Right ventricle myocardium inferior (tissue), 1 donor: ENCODE measurements at regions not wholly inside any gene's neighbourhood (a gene's known extent, or its start where the extent isn't known, plus 50 kb on each side); places are given as distances from the start of the nearest gene placed in this dataset.

ENCODE experiments used
- ATAC-seq: fragments of 200-7000 bp; cut with Tn5 transposase; one replicate; pipeline ENCODE4 v1.9.1; 2020; ENCODE audit warnings: mild to moderate bottlenecking, moderate library complexity
- DNase-seq: peaks from one replicate; pipeline ENCODE4 v3.0.0; 2021; ENCODE audit errors: missing footprints
- intact Hi-C: fragments of 100-400 bp; cut with DNase I; formaldehyde crosslinking; loops from one replicate; pipeline ENCODE4 v1.11.0; 2022
- donor health status: DM: no; HTN: yes; CAD: no; lungs with severe emphysema.

DNA sequence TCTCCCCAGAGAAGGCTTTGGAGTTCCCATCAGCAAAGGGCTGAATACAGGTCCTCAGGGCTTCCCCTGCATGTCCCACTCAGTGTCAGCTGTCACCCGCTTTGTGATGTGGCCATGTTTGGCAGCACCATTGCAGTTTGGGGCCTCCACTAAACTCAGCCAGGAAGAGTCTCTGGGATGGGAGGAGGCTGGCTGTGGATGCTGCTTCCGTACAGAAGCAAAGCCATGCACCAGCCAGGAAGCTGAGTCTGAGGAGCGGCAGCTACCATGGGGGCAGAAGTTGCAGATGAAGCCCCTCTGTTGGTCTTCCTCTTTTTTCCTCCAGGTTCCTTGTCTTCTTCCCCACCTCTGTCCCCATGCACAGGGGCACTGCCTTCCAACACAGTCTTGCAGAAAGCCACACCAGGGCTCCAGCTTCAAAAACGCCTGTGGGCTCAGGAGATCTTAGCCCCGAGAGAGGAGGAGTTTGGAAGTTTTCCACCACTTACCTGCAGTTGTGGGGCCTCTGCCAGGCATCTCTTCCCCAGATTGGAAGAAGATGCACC is 416.8 kb downstream of the NPHP4 start:
- no peak for ATAC-seq
- DNase-seq = no peak

DNA sequence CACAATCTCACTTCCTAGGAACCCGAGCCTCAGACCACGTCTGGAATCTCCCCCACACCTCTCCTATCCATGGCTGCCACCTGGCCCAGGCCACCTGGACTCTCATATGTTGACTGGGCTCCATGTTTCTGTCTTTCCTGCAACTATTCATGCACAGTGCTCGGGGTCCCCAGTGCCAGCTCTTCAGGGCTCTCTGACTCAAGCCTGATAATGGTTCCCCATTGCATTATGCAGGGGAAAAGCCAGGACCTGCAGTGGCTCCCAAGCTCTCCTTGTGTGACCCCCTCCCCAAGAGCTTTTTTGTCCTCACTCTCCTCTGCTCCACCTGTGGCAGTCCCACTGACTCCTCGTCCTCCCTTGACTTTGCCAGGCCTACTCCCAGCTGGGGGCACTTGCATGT is 417.6 kb downstream of the NPHP4 start:
- intact Hi-C loops = no loop called here
- DNase-seq (no peak), ATAC-seq (no peak)

More for the DNA sequence above, 416.8 kb downstream of the NPHP4 start:
- intact Hi-C loops = no loop called here

- DNase-seq (no peak), ATAC-seq (no peak)
- intact Hi-C loops = no loop called here
These were observed 419.4 kb downstream of the NPHP4 start for GRCh38 chr1:5572794-5573193.

- DNase-seq (no peak), ATAC-seq (no peak)
- intact Hi-C loops = no loop called here
These were observed 420.3 kb downstream of the NPHP4 start for GRCh38 chr1:5571861-5572401.

- intact Hi-C loops = no loop called here
- ATAC-seq (no peak), DNase-seq (no peak)
These were observed 420.8 kb downstream of the NPHP4 start for GRCh38 chr1:5571438-5571837.

- no peak for DNase-seq
- intact Hi-C loops = no loop called here
- no peak for ATAC-seq
These were observed 421.3 kb downstream of the NPHP4 start for GRCh38 chr1:5570931-5571330.

DNA sequence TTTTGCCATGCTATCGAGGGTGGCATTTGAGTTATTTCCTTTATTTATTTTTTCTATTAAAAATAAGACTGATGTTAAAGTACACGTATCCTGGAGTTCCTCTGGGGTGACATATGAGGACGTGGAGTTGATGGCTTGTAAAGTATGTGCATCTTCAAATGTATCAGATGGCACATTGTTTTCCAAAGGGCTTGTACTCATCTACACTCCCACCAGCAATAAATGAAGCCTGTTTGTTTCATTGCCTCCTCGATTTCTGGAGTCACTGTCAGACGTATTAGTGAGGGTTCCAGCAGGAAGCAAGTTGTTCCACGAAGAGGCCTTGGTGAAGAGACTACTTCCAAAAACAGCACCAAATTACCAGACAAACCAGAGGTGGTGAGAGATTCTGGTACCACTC is 423.9 kb downstream of the NPHP4 start:
- intact Hi-C loops = no loop called here
- DNase-seq = no peak
- ATAC-seq = no peak

- intact Hi-C loops = no loop called here
- no peak for DNase-seq
- ATAC-seq = no peak
These were observed 424.4 kb downstream of the NPHP4 start for GRCh38 chr1:5567839-5568238.

GRCh38 chr1:5566924-5567323 is 425.3 kb downstream of the NPHP4 start:
- DNase-seq (no peak), ATAC-seq (no peak)
- intact Hi-C loops = no loop called here

DNA sequence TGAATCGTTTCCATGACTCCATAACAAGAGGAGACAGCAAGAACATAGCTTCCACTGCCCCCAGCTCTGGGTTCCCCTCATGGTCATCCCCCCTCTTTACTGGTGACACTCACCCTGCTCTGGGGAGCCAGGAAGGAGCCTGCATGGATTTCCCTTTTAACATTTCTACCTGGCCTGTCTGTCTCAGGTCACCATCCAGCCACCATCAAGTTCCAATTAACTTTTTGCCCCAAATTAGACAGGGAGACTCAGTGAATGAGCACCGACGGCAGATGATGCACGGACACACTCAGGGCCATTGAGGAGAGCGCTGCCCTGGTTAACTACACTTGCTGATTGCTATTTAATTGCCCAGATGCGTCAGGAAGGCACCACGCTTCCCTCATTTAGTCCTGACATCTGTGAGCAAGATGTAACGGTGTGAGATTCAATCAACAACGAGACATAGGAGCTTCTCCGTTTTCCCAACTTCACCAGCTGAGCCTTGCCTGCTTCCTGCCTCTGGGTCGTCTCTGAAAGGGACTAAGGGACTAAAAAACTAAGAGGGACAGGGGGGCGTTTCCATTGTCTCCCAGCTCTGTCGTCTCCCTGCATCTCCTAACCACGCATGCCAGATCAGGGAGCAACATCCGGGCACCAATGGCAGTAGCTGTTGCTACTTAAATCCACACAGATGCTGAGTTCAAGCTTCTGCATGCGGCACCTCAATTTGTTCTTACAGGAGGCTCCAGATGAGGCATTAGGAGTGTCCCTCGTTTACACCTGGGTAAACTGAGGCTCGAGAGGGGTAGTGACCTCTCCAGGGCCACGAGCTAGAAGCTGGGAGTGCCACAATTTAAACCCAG is 426.7 kb downstream of the NPHP4 start:
- ATAC-seq (no peak), DNase-seq (no peak)
- intact Hi-C loops = no loop called here

DNA sequence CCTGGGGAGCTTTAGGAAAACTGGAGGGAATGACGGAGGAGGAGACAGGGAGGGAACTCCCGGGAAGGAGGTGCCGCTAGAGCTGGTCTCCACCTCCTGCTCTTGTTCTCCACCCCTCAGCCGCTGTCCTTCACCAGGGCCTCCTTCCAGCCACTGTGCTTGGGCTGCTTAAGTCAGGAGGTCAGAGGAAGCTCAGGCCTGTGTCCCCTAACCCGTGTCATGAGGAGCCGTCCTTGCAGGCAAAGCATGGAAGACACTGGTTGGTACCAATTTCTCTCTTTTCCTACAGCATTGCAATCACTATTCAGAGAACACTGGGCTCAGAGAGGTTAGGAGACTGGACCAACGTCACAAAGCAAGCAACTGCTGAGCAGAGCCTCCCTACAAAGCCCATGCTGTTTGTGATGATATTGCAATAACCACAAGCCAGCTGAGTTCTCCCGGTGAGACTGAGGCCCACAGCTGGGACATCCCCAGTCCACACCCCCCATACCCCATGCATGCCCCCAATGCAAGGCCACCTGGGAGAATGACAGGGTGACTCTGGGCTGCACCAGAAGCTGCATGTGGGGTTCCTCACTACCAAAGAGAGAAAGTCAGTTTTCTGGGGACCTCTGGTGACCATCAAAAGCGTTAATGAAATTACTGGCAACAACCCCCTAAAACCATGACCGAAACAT is 427.5 kb downstream of the NPHP4 start:
- DNase-seq (no peak), ATAC-seq (no peak)
- intact Hi-C loops = no loop called here

DNA sequence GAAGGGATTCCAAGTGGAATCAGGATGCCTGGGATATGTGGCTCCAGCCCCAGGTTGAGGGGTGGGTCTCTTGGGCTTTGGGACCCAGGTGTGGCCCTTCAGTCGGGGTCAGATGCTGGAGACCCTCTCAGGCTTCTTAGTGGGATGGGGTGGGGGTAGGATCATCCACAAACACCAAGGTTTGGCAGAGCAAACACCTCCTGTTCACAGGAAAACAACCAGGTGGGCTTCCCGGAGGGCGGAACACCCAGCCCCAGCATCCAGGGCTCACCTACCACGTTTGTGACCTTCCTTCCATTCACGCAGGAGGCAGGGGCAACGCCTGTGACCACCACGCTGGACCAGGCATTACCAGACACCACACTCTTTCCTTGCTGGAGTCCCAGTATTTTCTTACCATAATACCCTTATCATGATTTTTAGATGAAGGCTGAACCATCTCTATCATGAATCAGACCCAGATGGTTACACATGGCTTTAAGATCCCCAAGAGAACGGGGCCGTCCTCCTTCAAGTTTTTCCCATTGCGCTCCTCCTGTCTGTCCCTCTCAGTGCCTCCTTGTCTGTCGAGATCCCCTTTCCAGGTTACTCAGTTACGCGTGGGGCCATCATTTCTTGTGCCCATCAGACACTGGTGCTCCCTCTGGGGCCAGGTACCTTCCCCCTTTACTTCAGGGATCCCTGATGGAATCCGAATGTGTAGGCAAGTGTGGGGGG is 428.2 kb downstream of the NPHP4 start:
- DNase-seq (no peak), ATAC-seq (no peak)
- intact Hi-C loops = no loop called here

- intact Hi-C loops = no loop called here
- ATAC-seq (no peak), DNase-seq (no peak)
These were observed 429.5 kb downstream of the NPHP4 start for GRCh38 chr1:5562769-5563168.

- intact Hi-C loops = no loop called here
- ATAC-seq (no peak), DNase-seq (no peak)
These were observed 429.9 kb downstream of the NPHP4 start for GRCh38 chr1:5562331-5562730.

GRCh38 chr1:5559078-5559477 is 433.1 kb downstream of the NPHP4 start:
- no peak for DNase-seq
- no peak for ATAC-seq
- intact Hi-C loops = no loop called here

GRCh38 chr1:5555853-5556252 is 436.4 kb downstream of the NPHP4 start:
- DNase-seq (no peak), ATAC-seq (no peak)
- intact Hi-C loops = no loop called here

DNA sequence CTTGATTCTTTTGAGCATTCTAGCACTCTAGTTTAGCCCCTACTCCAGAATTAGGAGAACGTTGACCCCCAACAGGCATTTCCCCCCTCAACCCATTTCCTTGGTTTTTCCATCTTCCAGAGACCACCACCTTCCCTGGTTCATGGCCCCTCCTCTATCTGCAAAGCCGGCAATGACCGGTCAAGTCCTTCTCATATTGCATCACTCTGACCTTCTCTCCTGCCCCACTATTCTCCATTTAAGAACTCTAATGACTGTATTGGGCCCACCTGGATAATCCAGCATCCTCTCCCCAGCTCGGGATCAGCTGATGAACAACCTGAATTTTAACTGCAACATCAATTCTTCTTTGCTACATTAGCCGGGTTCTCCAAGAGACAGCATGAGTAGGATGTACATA is 437.4 kb downstream of the NPHP4 start:
- ATAC-seq (no peak), DNase-seq (no peak)
- intact Hi-C loops = no loop called here

GRCh38 chr1:5554111-5554510 is 438.1 kb downstream of the NPHP4 start:
- ATAC-seq (no peak), DNase-seq (no peak)
- intact Hi-C loops = no loop called here

GRCh38 chr1:5552787-5553484 is 439.3 kb downstream of the NPHP4 start:
- no peak for DNase-seq
- ATAC-seq = no peak
- intact Hi-C loops = no loop called here
